ENCODE measurements at regions not wholly inside any gene's neighbourhood (a gene's known extent, or its start where the extent isn't known, plus 50 kb on each side); places are given as distances from the start of the nearest gene placed in this dataset.
"Not testable (repeated sequence)": the region's sequence is repeated elsewhere in the genome, so short reads cannot be mapped to it uniquely, and the experiment has no call there.

GRCh38 chr4:72846280-72847111, 223.0 kb downstream of the COX18 start:
- H3K27me3 Mint-ChIP-seq (ENCODE audit: insufficient read depth, low read depth): peaks cover 2% of the 10 kb centered on the region
- peaks cover 5% of the 10 kb centered on the region for H3K4me1 ChIP-seq
- no peak overlapping the region for H3K27ac ChIP-seq
- peak overlapping the region; percentile 3 for H3K4me2 ChIP-seq
- H3K79me2 ChIP-seq (ENCODE audit: low read depth): no peaks in the 10 kb centered on the region
- no peak overlapping the region for H3K4me3 ChIP-seq
- H3K4me1 Mint-ChIP-seq: peaks cover 3% of the 10 kb centered on the region
- H3K9me3 ChIP-seq (ENCODE audit: low read depth): no peaks in the 10 kb centered on the region
- H3K4me3 Mint-ChIP-seq: no peak overlapping the region
- no peaks in the 10 kb centered on the region for H3K27me3 ChIP-seq
- no peaks in the 10 kb centered on the region for H3F3A ChIP-seq (ENCODE audit: low read depth)
- H3K36me3 ChIP-seq: no peaks in the 10 kb centered on the region
- DNase-seq (ENCODE audit: low spot score): peak; percentile 69
- H3K9me3 Mint-ChIP-seq: peaks cover 9% of the 10 kb centered on the region
- H2AFZ ChIP-seq (replicated peaks): peak overlapping the region; percentile 99
- H3K9ac ChIP-seq: no peak overlapping the region
- no peaks in the 10 kb centered on the region for H4K20me1 ChIP-seq (ENCODE audit: low read depth)
- TF ChIP-seq EZH2 (IDR thresholded peaks at IDR 0.05): no peak
- TF ChIP-seq EZH2phosphoT487 (IDR thresholded peaks at IDR 0.05): no peak
- no peak for TF ChIP-seq CTCF (IDR thresholded peaks at IDR 0.05)
- H3K36me3 Mint-ChIP-seq: no peaks in the 10 kb centered on the region
- no peak overlapping the region for H3K27ac Mint-ChIP-seq

- no peaks in the 10 kb centered on the region for H3K27me3 ChIP-seq
- Mint-ChIP-seq H3K36me3 (no peaks in the 10 kb centered on the region), H3K9me3 (peaks cover 8% of the 10 kb centered on the region), H3K4me1 (peaks cover 3% of the 10 kb centered on the region), H3K27me3 (ENCODE audit: insufficient read depth, low read depth) (peaks cover 2% of the 10 kb centered on the region), H3K4me3 (no peak overlapping the region), H3K27ac (no peak overlapping the region)
- H3K4me3 ChIP-seq: no peak overlapping the region
- no peak overlapping the region for H3K9ac ChIP-seq
- no peaks in the 10 kb centered on the region for H3F3A ChIP-seq (ENCODE audit: low read depth)
- H2AFZ ChIP-seq (replicated peaks): no peak overlapping the region
- no peak overlapping the region for H3K4me2 ChIP-seq
- H3K27ac ChIP-seq: no peak overlapping the region
- TF ChIP-seq EZH2phosphoT487 (IDR thresholded peaks at IDR 0.05): no peak
- no peak for TF ChIP-seq EZH2 (IDR thresholded peaks at IDR 0.05)
- no peak for TF ChIP-seq CTCF (IDR thresholded peaks at IDR 0.05)
- no peaks in the 10 kb centered on the region for H3K36me3 ChIP-seq
- H3K4me1 ChIP-seq: peaks cover 5% of the 10 kb centered on the region
- no peaks in the 10 kb centered on the region for H4K20me1 ChIP-seq (ENCODE audit: low read depth)
- no peak for DNase-seq (ENCODE audit: low spot score)
- no peaks in the 10 kb centered on the region for H3K9me3 ChIP-seq (ENCODE audit: low read depth)
- no peaks in the 10 kb centered on the region for H3K79me2 ChIP-seq (ENCODE audit: low read depth)
Observed at GRCh38 chr4:72843466-72843865, 226.1 kb downstream of the COX18 start.

GRCh38 chr4:72842323-72842722, 227.2 kb downstream of the COX18 start:
- no peak overlapping the region for H3K27ac Mint-ChIP-seq
- Histone ChIP-seq H3K36me3 (no peaks in the 10 kb centered on the region), H3K9me3 (ENCODE audit: low read depth) (no peaks in the 10 kb centered on the region), H3K9ac (no peak overlapping the region), H3K4me2 (no peak overlapping the region), H3K4me3 (no peak overlapping the region), H3F3A (ENCODE audit: low read depth) (no peaks in the 10 kb centered on the region), H2AFZ (replicated peaks) (no peak overlapping the region), H4K20me1 (ENCODE audit: low read depth) (no peaks in the 10 kb centered on the region), H3K79me2 (ENCODE audit: low read depth) (no peaks in the 10 kb centered on the region), H3K4me1 (peaks cover 5% of the 10 kb centered on the region), H3K27ac (no peak overlapping the region), H3K27me3 (no peaks in the 10 kb centered on the region)
- no peak for TF ChIP-seq EZH2phosphoT487 (IDR thresholded peaks at IDR 0.05)
- TF ChIP-seq CTCF (IDR thresholded peaks at IDR 0.05): no peak
- TF ChIP-seq EZH2 (IDR thresholded peaks at IDR 0.05): no peak
- no peak for DNase-seq (ENCODE audit: low spot score)
- peaks cover 8% of the 10 kb centered on the region for H3K9me3 Mint-ChIP-seq
- H3K36me3 Mint-ChIP-seq: no peaks in the 10 kb centered on the region
- peaks cover 2% of the 10 kb centered on the region for H3K27me3 Mint-ChIP-seq (ENCODE audit: insufficient read depth, low read depth)
- no peak overlapping the region for H3K4me3 Mint-ChIP-seq
- peaks cover 3% of the 10 kb centered on the region for H3K4me1 Mint-ChIP-seq

GRCh38 chr4:72840166-72840565, 229.3 kb downstream of the COX18 start:
- H3K9me3 Mint-ChIP-seq: peaks cover 16% of the 10 kb centered on the region
- not testable (repeated sequence) for H3K27ac Mint-ChIP-seq; H3K4me1 Mint-ChIP-seq; H3K4me2 ChIP-seq; H3K36me3 ChIP-seq; H3K4me3 Mint-ChIP-seq; H3K4me3 ChIP-seq; H3F3A ChIP-seq (ENCODE audit: low read depth); H3K36me3 Mint-ChIP-seq; H4K20me1 ChIP-seq (ENCODE audit: low read depth); H3K27me3 Mint-ChIP-seq (ENCODE audit: insufficient read depth, low read depth); H3K27ac ChIP-seq; H3K9ac ChIP-seq; DNase-seq (ENCODE audit: low spot score); H2AFZ ChIP-seq (replicated peaks); H3K4me1 ChIP-seq; H3K9me3 ChIP-seq (ENCODE audit: low read depth); H3K79me2 ChIP-seq (ENCODE audit: low read depth); H3K27me3 ChIP-seq
